ENCODE measurements at regions not wholly inside any gene's neighbourhood (a gene's known extent, or its start where the extent isn't known, plus 50 kb on each side); places are given as distances from the start of the nearest gene placed in this dataset.
A peak's percentile ranks its signal among the peaks of the same experiment; 100 is the strongest.

GRCh38 chr4:184269879-184270430 is 52.3 kb upstream of the ENPP6 start:
- no peak overlapping the region for H3K4me3 ChIP-seq
- peaks cover 5 to 20% of the 10 kb centered on the region in 2 donors for H3K4me1 ChIP-seq
- DNase-seq (no peak), ATAC-seq (no peak)
- no peaks in the 10 kb centered on the region for H3K9me3 ChIP-seq
- no peaks in the 10 kb centered on the region for H3K36me3 ChIP-seq
- H3K27ac ChIP-seq: no peak overlapping the region
- no peaks in the 10 kb centered on the region for H3K27me3 ChIP-seq
- intact Hi-C loops (cut with DNase I): loop anchor here in 1 of 2 donors (5.0 kb wide), 2 partner anchors 267 to 282 kb away; no protein-coding TSS in a partner anchor
- no peak for TF ChIP-seq CTCF (IDR thresholded peaks at IDR 0.05)

- Histone ChIP-seq H3K9me3 (no peaks in the 10 kb centered on the region), H3K36me3 (no peaks in the 10 kb centered on the region), H3K27ac (peak overlapping the region; percentile 77 to 94), H3K4me3 (peak overlapping the region in 1 of 2 donors; percentile 17), H3K4me1 (peaks cover 0 to 30% of the 10 kb centered on the region in 2 donors), H3K27me3 (no peaks in the 10 kb centered on the region)
- TF ChIP-seq CTCF (IDR thresholded peaks at IDR 0.05): no peak
- ATAC-seq (no peak), DNase-seq (no peak)
- intact Hi-C loops (cut with DNase I): loop anchor here in 1 of 2 donors (5.0 kb wide), 2 partner anchors 269 to 284 kb away; no protein-coding TSS in a partner anchor
These were observed 51.0 kb upstream of the ENPP6 start for GRCh38 chr4:184268584-184269160.

- peak in 2 of 4 donors; percentile 81 to 82 for DNase-seq
These were observed 50.3 kb upstream of the ENPP6 start for GRCh38 chr4:184267673-184268583.

More at GRCh38 chr4:184267673-184268583, 50.3 kb upstream of the ENPP6 start:
- H3K4me3 ChIP-seq: peak overlapping the region; percentile 4 to 17
- no peaks in the 10 kb centered on the region for H3K36me3 ChIP-seq
- peak; percentile 78 for ATAC-seq
- H3K27ac ChIP-seq: peak overlapping the region; percentile 77 to 94
- H3K4me1 ChIP-seq: peaks cover 0 to 30% of the 10 kb centered on the region in 2 donors
- no peaks in the 10 kb centered on the region for H3K27me3 ChIP-seq
- no peaks in the 10 kb centered on the region for H3K9me3 ChIP-seq
- intact Hi-C loops (cut with DNase I): loop anchor here in 1 of 2 donors (5.0 kb wide), 2 partner anchors 269 to 284 kb away; no protein-coding TSS in a partner anchor
- no peak for TF ChIP-seq CTCF (IDR thresholded peaks at IDR 0.05)

Data from left lung (tissue), 4 donors.